PFSK-1 (cell line): ENCODE measurements at regions not wholly inside any gene's neighbourhood (a gene's known extent, or its start where the extent isn't known, plus 50 kb on each side); places are given as distances from the start of the nearest gene placed in this dataset.

ENCODE experiments used
- FOXP2 ChIP-seq: optimal IDR thresholded peaks from 2 replicates; pipeline ENCODE3; 2011; ENCODE audit warnings: borderline replicate concordance, control low read depth, inconsistent platforms; ENCODE audit not compliant: insufficient read depth; ENCODE audit errors: extremely low read length, extremely low read depth
- POLR2AphosphoS5 ChIP-seq: IDR thresholded peaks from 2 replicates; pipeline ENCODE4 v1.6.1; 2012; ENCODE audit warnings: low read depth, mild to moderate bottlenecking, control low read depth, low read length, moderate library complexity
- REST ChIP-seq, 2 experiments: IDR thresholded peaks; 2 replicates each; pipeline versions ENCODE4 v1.6.1 to v1.8.0; 2011 to 2012; ENCODE audit warnings: low read depth in 2 of 2, low read length in 2 of 2, control low read depth in 1 of 2, inconsistent platforms in 1 of 2, mild to moderate bottlenecking in 1 of 2, moderate library complexity in 1 of 2; ENCODE audit not compliant: insufficient read depth in 1 of 2
- SIN3A ChIP-seq: IDR thresholded peaks from 2 replicates; pipeline ENCODE4 v1.6.1; 2012; ENCODE audit warnings: mild to moderate bottlenecking, low read length, moderate library complexity, borderline replicate concordance; ENCODE audit not compliant: insufficient read depth
- TAF1 ChIP-seq: IDR thresholded peaks from 2 replicates; pipeline ENCODE4 v1.6.1; 2012; ENCODE audit warnings: low read length, control low read depth, borderline replicate concordance; ENCODE audit not compliant: insufficient read depth

DNA sequence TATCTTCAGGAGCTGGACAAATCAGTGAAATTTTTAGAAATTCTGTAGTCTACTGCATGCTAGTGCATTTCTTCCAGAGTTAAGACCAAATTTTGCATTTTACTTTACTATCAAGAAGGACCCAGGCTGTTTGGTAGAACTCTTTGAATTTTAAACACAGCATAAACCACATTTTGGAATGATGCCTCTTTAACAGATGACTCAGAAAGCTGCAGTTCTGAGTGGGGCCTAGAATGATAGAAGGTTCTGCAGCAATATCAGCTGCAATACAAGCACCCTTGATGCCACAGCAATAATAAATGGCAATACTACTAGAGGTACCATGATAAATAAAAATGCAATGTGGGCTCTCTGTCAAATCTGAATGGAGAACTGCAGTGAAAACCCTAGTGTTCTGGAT, 198.7 kb downstream of the TMA16 start:
- TF ChIP-seq REST (IDR thresholded peaks at IDR 0.05; ENCODE audit: insufficient read depth in 1 of 2, low read depth in 2 of 2, low read length in 2 of 2) (no peak), POLR2AphosphoS5 (no peak), FOXP2 (no peak), TAF1 (no peak), SIN3A (no peak)

DNA sequence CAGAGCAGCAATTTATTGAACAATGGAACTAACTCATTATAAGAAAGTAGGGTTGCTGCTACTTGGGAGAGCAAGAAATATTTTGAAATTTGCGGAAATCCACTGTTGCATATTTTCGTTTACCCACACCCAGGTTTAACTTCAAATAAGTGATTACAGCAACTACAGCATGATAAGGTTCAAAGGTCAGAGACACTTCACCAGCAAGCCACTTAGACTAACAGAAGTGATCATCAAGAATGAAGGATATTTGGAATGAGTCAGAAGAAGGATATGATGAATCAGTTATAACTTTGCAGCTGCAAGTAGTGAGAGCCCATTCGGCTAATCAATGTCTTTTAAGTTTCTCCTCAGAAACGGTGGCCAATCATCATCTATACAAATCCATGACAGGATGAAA, 199.3 kb downstream of the TMA16 start:
- no peak for TF ChIP-seq REST (IDR thresholded peaks at IDR 0.05; ENCODE audit: insufficient read depth in 1 of 2, low read depth in 2 of 2, low read length in 2 of 2)
- TF ChIP-seq SIN3A, result no peak
- TF ChIP-seq FOXP2, result no peak
- no peak for TF ChIP-seq TAF1
- TF ChIP-seq POLR2AphosphoS5, result no peak

- TF ChIP-seq REST (IDR thresholded peaks at IDR 0.05; ENCODE audit: insufficient read depth in 1 of 2, low read depth in 2 of 2, low read length in 2 of 2), result no peak
- no peak for TF ChIP-seq FOXP2
- TF ChIP-seq POLR2AphosphoS5, result no peak
- TF ChIP-seq TAF1, result no peak
- no peak for TF ChIP-seq SIN3A
These were observed 199.9 kb downstream of the TMA16 start for GRCh38 chr4:163694385-163694784.

DNA sequence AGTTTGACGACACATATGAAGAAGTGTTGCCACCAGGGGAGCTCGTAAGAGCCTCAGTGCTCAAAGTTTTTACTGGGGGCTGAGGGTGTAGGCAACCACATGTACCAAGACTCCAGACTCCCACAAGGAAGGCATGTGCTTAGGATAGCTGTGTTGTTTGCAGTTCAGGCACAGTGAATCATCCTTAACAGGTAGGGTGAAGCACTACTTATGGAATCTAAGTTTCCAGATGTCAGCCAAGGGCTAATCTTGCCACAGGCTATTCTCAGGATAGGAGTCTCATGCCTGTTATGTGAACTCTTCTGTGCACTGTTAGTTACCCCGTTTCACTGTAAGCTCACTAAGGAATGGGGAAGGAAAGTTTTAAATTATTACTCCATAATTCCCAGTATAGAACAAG, 202.6 kb downstream of the TMA16 start:
- TF ChIP-seq REST (IDR thresholded peaks at IDR 0.05; ENCODE audit: insufficient read depth in 1 of 2, low read depth in 2 of 2, low read length in 2 of 2), result no peak
- TF ChIP-seq TAF1, result no peak
- no peak for TF ChIP-seq POLR2AphosphoS5
- no peak for TF ChIP-seq SIN3A
- TF ChIP-seq FOXP2, result no peak

GRCh38 chr4:163701916-163702315, 207.4 kb downstream of the TMA16 start:
- TF ChIP-seq TAF1, result no peak
- TF ChIP-seq REST (IDR thresholded peaks at IDR 0.05; ENCODE audit: insufficient read depth in 1 of 2, low read depth in 2 of 2, low read length in 2 of 2), result no peak
- TF ChIP-seq POLR2AphosphoS5, result no peak
- TF ChIP-seq SIN3A, result no peak
- TF ChIP-seq FOXP2, result no peak
